Body of pancreas (tissue), 4 donors: ENCODE measurements at regions not wholly inside any gene's neighbourhood (a gene's known extent, or its start where the extent isn't known, plus 50 kb on each side); places are given as distances from the start of the nearest gene placed in this dataset.

Source experiments
- POLR2A ChIP-seq, 3 donors: fragments of 450-650 bp; IDR thresholded peaks; one replicate each; pipeline ENCODE4 v1.6.1; 2016; ENCODE audit warnings: antibody characterized with exemption in 3 of 3, mild to moderate bottlenecking in 2 of 3
- TF ChIP-seq, protein P1 (sequence below), 7 experiments: fragments of 450-650 bp in 4 of 7; fragments of 200-600 bp in 3 of 7; sonication (generic) in 3 of 7; IDR thresholded peaks; one replicate each; pipeline ENCODE4 v1.5.1; 2016 to 2019; ENCODE audit warnings: antibody characterized with exemption in 7 of 7

DNA sequence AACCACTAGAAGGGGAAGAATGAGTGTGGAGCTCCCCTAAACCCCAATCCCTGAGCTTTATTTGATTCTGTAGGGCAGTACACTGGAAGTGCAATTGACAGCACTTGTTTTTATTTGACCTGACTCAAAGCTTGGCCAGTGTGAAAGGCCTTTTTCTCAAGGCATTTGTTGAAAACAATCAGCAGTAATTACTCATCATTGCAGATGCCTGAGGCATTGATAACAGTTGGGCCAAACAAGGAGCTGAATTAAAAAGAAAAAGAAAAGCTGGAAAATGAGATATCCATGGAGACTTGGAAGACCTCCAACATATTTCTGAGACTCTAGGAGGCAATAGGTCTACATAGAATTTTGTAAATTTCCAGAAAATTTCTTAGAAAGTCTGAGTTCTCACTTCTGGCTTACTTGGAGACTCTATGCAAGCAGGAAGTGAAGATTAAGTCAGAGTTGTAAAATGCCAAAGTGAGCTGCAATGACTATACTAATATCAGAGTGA lies 200.8 kb upstream of the KCNJ16 start:
- TF ChIP-seq, protein P1, sequence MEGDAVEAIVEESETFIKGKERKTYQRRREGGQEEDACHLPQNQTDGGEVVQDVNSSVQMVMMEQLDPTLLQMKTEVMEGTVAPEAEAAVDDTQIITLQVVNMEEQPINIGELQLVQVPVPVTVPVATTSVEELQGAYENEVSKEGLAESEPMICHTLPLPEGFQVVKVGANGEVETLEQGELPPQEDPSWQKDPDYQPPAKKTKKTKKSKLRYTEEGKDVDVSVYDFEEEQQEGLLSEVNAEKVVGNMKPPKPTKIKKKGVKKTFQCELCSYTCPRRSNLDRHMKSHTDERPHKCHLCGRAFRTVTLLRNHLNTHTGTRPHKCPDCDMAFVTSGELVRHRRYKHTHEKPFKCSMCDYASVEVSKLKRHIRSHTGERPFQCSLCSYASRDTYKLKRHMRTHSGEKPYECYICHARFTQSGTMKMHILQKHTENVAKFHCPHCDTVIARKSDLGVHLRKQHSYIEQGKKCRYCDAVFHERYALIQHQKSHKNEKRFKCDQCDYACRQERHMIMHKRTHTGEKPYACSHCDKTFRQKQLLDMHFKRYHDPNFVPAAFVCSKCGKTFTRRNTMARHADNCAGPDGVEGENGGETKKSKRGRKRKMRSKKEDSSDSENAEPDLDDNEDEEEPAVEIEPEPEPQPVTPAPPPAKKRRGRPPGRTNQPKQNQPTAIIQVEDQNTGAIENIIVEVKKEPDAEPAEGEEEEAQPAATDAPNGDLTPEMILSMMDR (IDR thresholded peaks at IDR 0.05): no peak
- TF ChIP-seq POLR2A (IDR thresholded peaks at IDR 0.05): no peak
